Ovary (tissue), 7 donors: ENCODE measurements at regions not wholly inside any gene's neighbourhood (a gene's known extent, or its start where the extent isn't known, plus 50 kb on each side); places are given as distances from the start of the nearest gene placed in this dataset.

Experiments
- DNase-seq, 5 donors: peaks; one replicate each; pipeline ENCODE4 v3.0.0-alpha.2; 2019 to 2020
- H3K27ac ChIP-seq, 2 donors: fragments of 200-600 bp; one replicate each; pipeline versions ENCODE4 v1.5.1 to v1.8.0; 2019 to 2022
- H3K27me3 ChIP-seq: fragments of 200-600 bp; one replicate; pipeline ENCODE4 v1.8.0; 2022
- H3K36me3 ChIP-seq: fragments of 200-600 bp; sonication (generic); one replicate; pipeline ENCODE4 v1.5.1; 2019
- H3K4me1 ChIP-seq: one replicate; pipeline ENCODE4 v1.8.1; 2013; ENCODE audit warnings: mild to moderate bottlenecking, moderate library complexity; ENCODE audit not compliant: insufficient read depth
- H3K4me3 ChIP-seq: fragments of 200-600 bp; sonication (generic); one replicate; pipeline ENCODE4 v1.5.1; 2017
- H3K9me3 ChIP-seq, 2 donors: fragments of 200-600 bp in 1 of 2; sonication (generic) in 1 of 2; one replicate each; pipeline versions ENCODE4 v1.5.1 to v1.8.1; 2013 to 2019; ENCODE audit warnings: mild to moderate bottlenecking in 1 of 2, moderate library complexity in 1 of 2
- CTCF ChIP-seq, 3 donors: fragments of 450-650 bp in 2 of 3; fragments of 200-600 bp in 1 of 3; IDR thresholded peaks; one replicate each; pipeline versions ENCODE4 v1.5.1 to v1.8.0; 2016 to 2022; ENCODE audit warnings: antibody characterized with exemption in 3 of 3, mild to moderate bottlenecking in 1 of 3
- EP300 ChIP-seq: sonication (generic); formaldehyde crosslinking; IDR thresholded peaks from one replicate; pipeline ENCODE4 v1.6.1; 2017; ENCODE audit warnings: antibody characterized with exemption
- POLR2A ChIP-seq: fragments of 450-650 bp; IDR thresholded peaks from one replicate; pipeline ENCODE4 v1.6.1; 2017; ENCODE audit warnings: antibody characterized with exemption, mild to moderate bottlenecking, moderate library complexity
- WGBS, 3 donors: extraction: QIAGEN DNeasy Blood & Tissue Kit in 1 of 3; methylation state at CpG; one replicate each; pipeline versions ENCODE4 v1.1.5 to v1.1.7; 2013 to 2017; 5-methylcytosine and 5-hydroxymethylcytosine counted together
- intact Hi-C, 4 donors: fragments of 100-400 bp; cut with DNase I; formaldehyde crosslinking; loops; one replicate each; pipeline versions ENCODE4 v1.11.0 to v1.15.1; 2022 to 2023
- donor health status: DM: no; HTN: no; CAD: no; lungs with moderate emphysema.
- donor health status: DM: no; HTN: no; CAD: no.
- donor health status: Bipolar disorder and iron deficiency.
- donor health status: DM: no; HTN: no; CAD: no.
- donor health status: DM: yes; HTN: yes; CAD: no.

GRCh38 chr5:75002271-75002670 lies 50.1 kb downstream of the GCNT4 start:
- intact Hi-C loops: no loop called here
- Histone ChIP-seq H3K4me1 (no peaks in the 10 kb centered on the region), H3K4me3 (no peak overlapping the region), H3K36me3 (no peaks in the 10 kb centered on the region), H3K9me3 (no peaks in the 10 kb centered on the region), H3K27me3 (no peaks in the 10 kb centered on the region), H3K27ac (no peak overlapping the region)
- WGBS, 3 donors: 93 to 97% (median 95%) methylated on average over 4 of the region's 4 CpGs
- TF ChIP-seq CTCF (IDR thresholded peaks at IDR 0.05) (no peak), POLR2A (no peak), EP300 (no peak)
- no peak for DNase-seq

GRCh38 chr5:74995926-74996325 lies 56.4 kb downstream of the GCNT4 start:
- H3K9me3 ChIP-seq: no peaks in the 10 kb centered on the region
- no peak overlapping the region for H3K4me3 ChIP-seq
- no peaks in the 10 kb centered on the region for H3K27me3 ChIP-seq
- no peaks in the 10 kb centered on the region for H3K4me1 ChIP-seq
- intact Hi-C loops: no loop called here
- DNase-seq: no peak
- H3K27ac ChIP-seq: no peak overlapping the region
- no peaks in the 10 kb centered on the region for H3K36me3 ChIP-seq
- WGBS, 3 donors: 70 to 77% (median 74%) methylated on average over 1 of the region's 1 CpG
- TF ChIP-seq CTCF (IDR thresholded peaks at IDR 0.05) (no peak), POLR2A (no peak), EP300 (no peak)

- no peak for TF ChIP-seq POLR2A
- no peak for TF ChIP-seq EP300
- no peak for TF ChIP-seq CTCF (IDR thresholded peaks at IDR 0.05)
- H3K9me3 ChIP-seq: no peaks in the 10 kb centered on the region
- WGBS, 3 donors: 68 to 79% (median 75%) methylated on average over 2 of the region's 2 CpGs
- no peak for DNase-seq
- no peak overlapping the region for H3K27ac ChIP-seq
- intact Hi-C loops: no loop called here
- no peak overlapping the region for H3K4me3 ChIP-seq
- no peaks in the 10 kb centered on the region for H3K4me1 ChIP-seq
- no peaks in the 10 kb centered on the region for H3K36me3 ChIP-seq
- no peaks in the 10 kb centered on the region for H3K27me3 ChIP-seq
Observed at GRCh38 chr5:74994826-74995225, 57.5 kb downstream of the GCNT4 start.

- no peaks in the 10 kb centered on the region for H3K4me1 ChIP-seq
- 80 to 83% (median 83%) methylated on average over 4 of the region's 4 CpGs for WGBS, 3 donors
- intact Hi-C loops: no loop called here
- no peak for DNase-seq
- no peaks in the 10 kb centered on the region for H3K36me3 ChIP-seq
- no peaks in the 10 kb centered on the region for H3K9me3 ChIP-seq
- H3K4me3 ChIP-seq: no peak overlapping the region
- TF ChIP-seq EP300: no peak
- TF ChIP-seq POLR2A: no peak
- TF ChIP-seq CTCF (IDR thresholded peaks at IDR 0.05): no peak
- no peak overlapping the region for H3K27ac ChIP-seq
- no peaks in the 10 kb centered on the region for H3K27me3 ChIP-seq
Observed at GRCh38 chr5:74993743-74994142, 58.6 kb downstream of the GCNT4 start.

- H3K27ac ChIP-seq: no peak overlapping the region
- no peak for DNase-seq
- H3K27me3 ChIP-seq: no peaks in the 10 kb centered on the region
- H3K4me1 ChIP-seq: no peaks in the 10 kb centered on the region
- 78 to 92% (median 83%) methylated on average over 4 of the region's 4 CpGs for WGBS, 3 donors
- no peak overlapping the region for H3K4me3 ChIP-seq
- intact Hi-C loops: no loop called here
- TF ChIP-seq EP300 (no peak), CTCF (IDR thresholded peaks at IDR 0.05) (no peak), POLR2A (no peak)
- no peaks in the 10 kb centered on the region for H3K36me3 ChIP-seq
- no peaks in the 10 kb centered on the region for H3K9me3 ChIP-seq
Observed at GRCh38 chr5:74992791-74993190, 59.6 kb downstream of the GCNT4 start.
